ENCODE measurements at regions not wholly inside any gene's neighbourhood (a gene's known extent, or its start where the extent isn't known, plus 50 kb on each side); places are given as distances from the start of the nearest gene placed in this dataset.

- no peak for TF ChIP-seq CTCF (optimal IDR thresholded peaks at IDR 0.05 in 1 of 3, IDR thresholded peaks at IDR 0.05 in 1 of 3, conservative IDR thresholded peaks at IDR 0.05 in 1 of 3; ENCODE audit: extremely low read depth in 1 of 3, insufficient read depth in 2 of 3, low read length in 3 of 3)
- TF ChIP-seq EZH2 (IDR thresholded peaks at IDR 0.05; ENCODE audit: low read length) = no peak
Measured at GRCh38 chr5:133730866-133731265, 118.5 kb upstream of the FSTL4 start.
